HepG2 (cell line): ENCODE measurements at regions not wholly inside any gene's neighbourhood (a gene's known extent, or its start where the extent isn't known, plus 50 kb on each side); places are given as distances from the start of the nearest gene placed in this dataset.

ENCODE experiments used
- ATAC-seq: fragments of 200-7000 bp; cut with Tn5 transposase; 3 replicates; pipeline ENCODE4 v1.9.1; 2020; ENCODE audit warnings: mild to moderate bottlenecking, moderate library complexity
- BruUV-seq: library from RNA; stranded (reverse); fragments of 400-500 nt; replicated peaks from 2 replicates; lab custom pipeline; 2021; lab: Mats Ljungman, UMichigan
- CTCF ChIA-PET: fragments of 300-600 bp; formaldehyde crosslinking; extraction: SDS; loops from one replicate; lab custom pipeline; 2021; ENCODE audit warnings: low total read pairs, inconsistent platforms, low intra/inter-chr PET ratio; lab: Yijun Ruan, JAX
- POLR2A ChIA-PET: fragments of 350-600 bp; sonication (Branson Sonifier 250); formaldehyde crosslinking; loops from one replicate; lab custom pipeline; 2020; ENCODE audit warnings: antibody characterized with exemption, inconsistent platforms; lab: Yijun Ruan, JAX
- DNase-seq: peaks from one replicate; pipeline ENCODE4 v3.0.0-alpha.2; 2015; ENCODE audit warnings: low spot score
- FAIRE-seq: peaks from 3 replicates; lab custom pipeline; 2011; peaks lifted over from hg19 to GRCh38; lab: Jason Lieb, UNC
- H2AFZ ChIP-seq: one replicate; pipeline ENCODE4 v1.6.1; 2011; ENCODE audit warnings: low read length, inconsistent platforms
- H3K27ac ChIP-seq: fragments of 300-600 bp; 3 replicates; pipeline ENCODE4 v1.8.0; 2011; ENCODE audit warnings: mixed run types, mild to moderate bottlenecking, mixed read lengths, low read length, inconsistent platforms; ENCODE audit not compliant: insufficient read depth; ENCODE audit errors: extremely low read length
- H3K27me3 ChIP-seq, 2 experiments: fragments of 200-600 bp in 1 of 2; 2 replicates in 1 of 2; 3 replicates in 1 of 2; pipeline versions ENCODE4 v1.6.0 to v1.8.0; 2011; ENCODE audit warnings: low read length in 2 of 2, mild to moderate bottlenecking in 2 of 2, moderate library complexity in 2 of 2, inconsistent platforms in 1 of 2; ENCODE audit not compliant: insufficient read depth in 2 of 2, control insufficient read depth in 1 of 2
- H3K36me3 ChIP-seq, 2 experiments: fragments of 200-600 bp in 1 of 2; replicated peaks in 1 of 2; 2 replicates in 1 of 2; 3 replicates in 1 of 2; pipeline versions ENCODE4 v1.5.1 to v1.8.0; 2011; ENCODE audit warnings: low read length in 2 of 2, inconsistent platforms in 1 of 2; ENCODE audit not compliant: insufficient read depth in 2 of 2, control insufficient read depth in 1 of 2
- H3K4me1 ChIP-seq: 2 replicates; pipeline ENCODE4 v1.5.1; 2012; ENCODE audit warnings: low read length, inconsistent platforms; ENCODE audit not compliant: insufficient read depth
- H3K4me2 ChIP-seq: 2 replicates; pipeline ENCODE4 v1.6.0; 2011; ENCODE audit warnings: low read depth, low read length, inconsistent platforms
- H3K4me3 ChIP-seq, 3 experiments: fragments of 200-600 bp in 1 of 3; sonication (generic), shearing (Covaris generic) in 1 of 3; replicated peaks in 1 of 3; 2 replicates each; pipeline ENCODE4 v1.5.1; 2011 to 2016; ENCODE audit warnings: low read length in 3 of 3, inconsistent platforms in 2 of 3, low read depth in 2 of 3, mild to moderate bottlenecking in 2 of 3, control low read depth in 1 of 3, mixed read lengths in 1 of 3; ENCODE audit not compliant: insufficient read depth in 1 of 3
- H3K79me2 ChIP-seq: one replicate; pipeline ENCODE4 v1.6.1; 2011; ENCODE audit warnings: low read length, inconsistent platforms; ENCODE audit not compliant: insufficient read depth
- H3K9ac ChIP-seq: 2 replicates; pipeline ENCODE4 v1.6.0; 2011; ENCODE audit warnings: mild to moderate bottlenecking, low read depth, low read length, inconsistent platforms; ENCODE audit not compliant: insufficient read depth
- H3K9me3 ChIP-seq: 2 replicates; pipeline ENCODE4 v1.5.1; 2012; ENCODE audit warnings: mild to moderate bottlenecking, low read length
- H4K20me1 ChIP-seq: 2 replicates; pipeline ENCODE4 v1.6.0; 2011; ENCODE audit warnings: inconsistent platforms, mild to moderate bottlenecking, low read length, moderate library complexity; ENCODE audit not compliant: insufficient read depth
- MYPOP ChIP-seq: sonication (generic); formaldehyde crosslinking; IDR thresholded peaks from 2 replicates; pipeline ENCODE4 v1.8.1; 2023; ENCODE audit warnings: mild to moderate bottlenecking, moderate library complexity, missing genetic modification reagents
- SCMH1 ChIP-seq: sonication (generic); formaldehyde crosslinking; IDR thresholded peaks from 2 replicates; pipeline ENCODE4 v1.9.0; 2021; ENCODE audit warnings: missing genetic modification reagents, mild to moderate bottlenecking, borderline replicate concordance
- TAF1 ChIP-seq: sonication (generic); formaldehyde crosslinking; IDR thresholded peaks from 2 replicates; pipeline ENCODE4 v1.4.0; 2020; ENCODE audit warnings: missing genetic modification reagents
- XBP1 ChIP-seq: sonication (generic); formaldehyde crosslinking; IDR thresholded peaks from 2 replicates; pipeline ENCODE4 v1.5.0; 2020; ENCODE audit warnings: missing genetic modification reagents
- ZBTB34 ChIP-seq: sonication (generic); formaldehyde crosslinking; IDR thresholded peaks from 2 replicates; pipeline ENCODE4 v1.8.0; 2022; ENCODE audit warnings: mild to moderate bottlenecking, missing genetic modification reagents
- ZNF441 ChIP-seq: sonication (generic); formaldehyde crosslinking; IDR thresholded peaks from 2 replicates; pipeline ENCODE4 v1.7.0; 2021; ENCODE audit warnings: missing genetic modification reagents, borderline replicate concordance
- ZNF605 ChIP-seq: sonication (generic); formaldehyde crosslinking; IDR thresholded peaks from 2 replicates; pipeline ENCODE4 v1.8.0; 2022; ENCODE audit warnings: mild to moderate bottlenecking, missing genetic modification reagents
- ZNF878 ChIP-seq: sonication (generic); formaldehyde crosslinking; IDR thresholded peaks from 2 replicates; pipeline ENCODE4 v1.8.1; 2023; ENCODE audit warnings: mild to moderate bottlenecking, missing genetic modification reagents, moderate library complexity
- ZNF891 ChIP-seq: sonication (generic); formaldehyde crosslinking; IDR thresholded peaks from 2 replicates; pipeline ENCODE4 v1.5.0; 2020; ENCODE audit warnings: mild to moderate bottlenecking, missing genetic modification reagents
- WGBS: methylation state at CpG from one replicate; pipeline ENCODE4 v1.1.6; 2017; ENCODE audit warnings: low lambda C conversion rate; 5-methylcytosine and 5-hydroxymethylcytosine counted together
- in situ Hi-C: cut with HindIII; loops from 2 replicates; pipeline ENCODE4 v1.10.0; 2017; ENCODE audit warnings: low pct_unique_long_range_greater_than_20kb; ENCODE audit not compliant: extremely low pct_ligation_motif_present
- intact Hi-C: fragments of 100-400 bp; cut with micrococcal nuclease; formaldehyde crosslinking; loops from one replicate; pipeline ENCODE4 v1.10.0; 2022; ENCODE audit not compliant: unreplicated experiment

- FAIRE-seq: no peak
- H2AFZ ChIP-seq: no peak overlapping the region
- TF ChIP-seq ZNF441 (CRISPR knock-in tag) (no peak), TAF1 (CRISPR knock-in tag) (no peak)
- H3K9me3 ChIP-seq: no peaks in the 10 kb centered on the region
- no peaks in the 10 kb centered on the region for H3K36me3 ChIP-seq
- H3K4me3 ChIP-seq: no peak overlapping the region
- POLR2A ChIA-PET: no interaction called here
- H4K20me1 ChIP-seq: no peaks in the 10 kb centered on the region
- no TSS peak for BruUV-seq
- no peak overlapping the region for H3K9ac ChIP-seq
- H3K27me3 ChIP-seq: no peaks in the 10 kb centered on the region; a peak in 2 of 5 replicates
- no peaks in the 10 kb centered on the region for H3K79me2 ChIP-seq
- intact Hi-C loops (no loop called here), in situ Hi-C loops (loop anchor here (5.0 kb wide), 1 partner anchor 247 kb away; no protein-coding TSS in a partner anchor)
- no peak for ATAC-seq
- DNase-seq: no peak
- CTCF ChIA-PET: no interaction called here
- H3K4me1 ChIP-seq: no peaks in the 10 kb centered on the region
- no peak overlapping the region for H3K27ac ChIP-seq
- H3K4me2 ChIP-seq: no peak overlapping the region
- WGBS: 0% methylated on average over 4 of the region's 4 CpGs
Observed at GRCh38 chr5:54909911-54910870, 75.2 kb downstream of the ESM1 start.

GRCh38 chr5:54908774-54909525, 76.4 kb downstream of the ESM1 start:
- H2AFZ ChIP-seq: no peak overlapping the region
- no peaks in the 10 kb centered on the region for H3K4me1 ChIP-seq
- ChIA-PET CTCF (no interaction called here), POLR2A (no interaction called here)
- H3K9me3 ChIP-seq: no peaks in the 10 kb centered on the region
- DNase-seq: no peak
- H3K4me3 ChIP-seq: no peak overlapping the region
- 0% methylated on average over 2 of the region's 2 CpGs for WGBS
- BruUV-seq: no TSS peak
- in situ Hi-C loops (loop anchor here (5.0 kb wide), 1 partner anchor 248 kb away; no protein-coding TSS in a partner anchor), intact Hi-C loops (no loop called here)
- no peak for ATAC-seq
- no peak overlapping the region for H3K27ac ChIP-seq
- H3K27me3 ChIP-seq: no peaks in the 10 kb centered on the region; a peak in 1 of 5 replicates
- no peak overlapping the region for H3K4me2 ChIP-seq
- no peaks in the 10 kb centered on the region for H3K79me2 ChIP-seq
- no peaks in the 10 kb centered on the region for H4K20me1 ChIP-seq
- no peak for FAIRE-seq
- no peak overlapping the region for H3K9ac ChIP-seq
- TF ChIP-seq ZNF891 (CRISPR knock-in tag) (no peak), ZBTB34 (CRISPR knock-in tag) (no peak), MYPOP (no peak), ZNF878 (CRISPR knock-in tag) (no peak), SCMH1 (CRISPR knock-in tag) (no peak), ZNF605 (CRISPR knock-in tag) (no peak), XBP1 (CRISPR knock-in tag) (no peak)
- no peaks in the 10 kb centered on the region for H3K36me3 ChIP-seq
